MM.1S (cell line): ENCODE measurements at regions not wholly inside any gene's neighbourhood (a gene's known extent, or its start where the extent isn't known, plus 50 kb on each side); places are given as distances from the start of the nearest gene placed in this dataset.

ENCODE experiments used
- EZH2 ChIP-seq: fragments of 300-600 bp; sonication (generic); optimal IDR thresholded peaks from 2 replicates; pipeline ENCODE3; 2017; ENCODE audit warnings: low read depth, mild to moderate bottlenecking, antibody characterized with exemption, low read length, mixed read lengths
- EZH2phosphoT487 ChIP-seq: fragments of 300-600 bp; sonication (generic); IDR thresholded peaks from 2 replicates; pipeline ENCODE4 v1.6.1; 2018; ENCODE audit warnings: antibody characterized with exemption, low read length
- TF ChIP-seq, protein P1 (sequence below): fragments of 300-600 bp; sonication (generic); IDR thresholded peaks from 2 replicates; pipeline ENCODE4 v1.5.1; 2016; ENCODE audit warnings: antibody characterized with exemption, low read length, mixed read lengths

DNA sequence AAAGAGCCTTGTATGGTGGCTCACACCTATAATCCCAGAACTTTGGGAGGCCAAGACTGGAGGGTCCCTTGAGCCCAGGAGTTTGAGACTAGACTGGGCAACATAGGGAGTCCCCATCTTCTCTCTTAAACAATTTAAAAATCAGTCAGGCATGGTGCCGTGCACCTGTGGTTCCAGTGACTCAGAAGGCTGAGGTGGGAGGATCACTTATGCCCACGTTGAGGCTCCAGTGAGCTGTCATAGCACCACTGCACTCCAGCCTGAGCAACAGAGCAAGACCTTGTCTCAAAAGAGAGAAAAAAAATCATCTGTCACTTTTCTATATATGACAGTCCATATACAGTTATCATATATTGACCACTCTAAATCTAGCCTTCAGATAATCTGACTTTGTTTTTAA, 658.3 kb downstream of the LTN1 start:
- TF ChIP-seq, protein P1, sequence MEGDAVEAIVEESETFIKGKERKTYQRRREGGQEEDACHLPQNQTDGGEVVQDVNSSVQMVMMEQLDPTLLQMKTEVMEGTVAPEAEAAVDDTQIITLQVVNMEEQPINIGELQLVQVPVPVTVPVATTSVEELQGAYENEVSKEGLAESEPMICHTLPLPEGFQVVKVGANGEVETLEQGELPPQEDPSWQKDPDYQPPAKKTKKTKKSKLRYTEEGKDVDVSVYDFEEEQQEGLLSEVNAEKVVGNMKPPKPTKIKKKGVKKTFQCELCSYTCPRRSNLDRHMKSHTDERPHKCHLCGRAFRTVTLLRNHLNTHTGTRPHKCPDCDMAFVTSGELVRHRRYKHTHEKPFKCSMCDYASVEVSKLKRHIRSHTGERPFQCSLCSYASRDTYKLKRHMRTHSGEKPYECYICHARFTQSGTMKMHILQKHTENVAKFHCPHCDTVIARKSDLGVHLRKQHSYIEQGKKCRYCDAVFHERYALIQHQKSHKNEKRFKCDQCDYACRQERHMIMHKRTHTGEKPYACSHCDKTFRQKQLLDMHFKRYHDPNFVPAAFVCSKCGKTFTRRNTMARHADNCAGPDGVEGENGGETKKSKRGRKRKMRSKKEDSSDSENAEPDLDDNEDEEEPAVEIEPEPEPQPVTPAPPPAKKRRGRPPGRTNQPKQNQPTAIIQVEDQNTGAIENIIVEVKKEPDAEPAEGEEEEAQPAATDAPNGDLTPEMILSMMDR, result no peak
- no peak for TF ChIP-seq EZH2
- TF ChIP-seq EZH2phosphoT487, result no peak
